H1 (cell line): ENCODE measurements at regions not wholly inside any gene's neighbourhood (a gene's known extent, or its start where the extent isn't known, plus 50 kb on each side); places are given as distances from the start of the nearest gene placed in this dataset.

Experiments used
- CTCF ChIA-PET: fragments of 300-600 bp; sonication (Branson Sonifier 250); formaldehyde crosslinking; loops from one replicate; lab custom pipeline; 2021; ENCODE audit not compliant: partially characterized antibody; lab: Charles Lee
- POLR2A ChIA-PET: fragments of 300-600 bp; sonication (Branson Sonifier 250); formaldehyde crosslinking; loops from one replicate; lab custom pipeline; 2021; ENCODE audit warnings: inconsistent platforms; ENCODE audit not compliant: partially characterized antibody; lab: Charles Lee
- DNase-seq, 2 experiments: peaks; one replicate each; pipeline versions ENCODE4 v3.0.0 to v3.0.0-alpha.2; 2010 to 2022; ENCODE audit warnings: low spot score in 2 of 2, low read depth in 1 of 2, mixed read lengths in 1 of 2
- FAIRE-seq: peaks from 2 replicates; lab custom pipeline; 2011; peaks lifted over from hg19 to GRCh38; lab: Jason Lieb, UNC
- H2AFZ ChIP-seq: 2 replicates; pipeline ENCODE4 v1.8.1; 2012; ENCODE audit warnings: low read length, inconsistent platforms
- H2AK5ac ChIP-seq: 2 replicates; pipeline ENCODE4 v1.6.1; 2013; ENCODE audit warnings: low read depth, low read length
- H2BK120ac ChIP-seq: replicated peaks from 2 replicates; pipeline ENCODE3; 2013; ENCODE audit warnings: low read depth, low read length, inconsistent platforms
- H2BK12ac ChIP-seq: 2 replicates; pipeline ENCODE4 v1.6.1; 2013; ENCODE audit warnings: low read depth, low read length
- H2BK15ac ChIP-seq: 2 replicates; pipeline ENCODE4 v1.6.1; 2013; ENCODE audit warnings: low read length
- H2BK20ac ChIP-seq: 2 replicates; pipeline ENCODE4 v1.6.1; 2013; ENCODE audit warnings: low read length
- H2BK5ac ChIP-seq: 2 replicates; pipeline ENCODE4 v1.6.1; 2013; ENCODE audit warnings: low read depth, low read length
- H3K14ac ChIP-seq: 2 replicates; pipeline ENCODE4 v1.6.1; 2013; ENCODE audit warnings: inconsistent platforms; ENCODE audit not compliant: insufficient read length
- H3K18ac ChIP-seq: 2 replicates; pipeline ENCODE4 v1.6.1; 2013; ENCODE audit warnings: low read length; ENCODE audit errors: extremely low read depth
- H3K23ac ChIP-seq: 2 replicates; pipeline ENCODE4 v1.6.1; 2013; ENCODE audit warnings: inconsistent platforms; ENCODE audit not compliant: insufficient read length
- H3K23me2 ChIP-seq: 2 replicates; pipeline ENCODE4 v1.6.1; 2013; ENCODE audit warnings: low read depth, low read length
- H3K27ac ChIP-seq: 2 replicates; pipeline ENCODE4 v1.6.1; 2011; ENCODE audit warnings: low read depth, low read length, inconsistent platforms
- H3K27me3 ChIP-seq, 4 experiments: replicated peaks in 1 of 4; 1 replicate in 1 of 4; 2 replicates in 3 of 4; pipeline versions ENCODE4 v1.6.1 to v1.8.1; 2011 to 2013; ENCODE audit warnings: low read length in 3 of 4, mild to moderate bottlenecking in 3 of 4, inconsistent platforms in 2 of 4, mixed read lengths in 2 of 4, moderate library complexity in 1 of 4; ENCODE audit not compliant: control insufficient read depth in 3 of 4, insufficient read depth in 3 of 4; ENCODE audit errors: extremely low read depth in 1 of 4
- H3K36me3 ChIP-seq, 4 experiments: 2 replicates each; pipeline versions ENCODE4 v1.6.1 to v1.8.1; 2011 to 2013; ENCODE audit warnings: mild to moderate bottlenecking in 4 of 4, low read length in 3 of 4, moderate library complexity in 2 of 4, control low read depth in 1 of 4, inconsistent platforms in 1 of 4; ENCODE audit not compliant: insufficient read depth in 4 of 4, control insufficient read depth in 2 of 4
- H3K4ac ChIP-seq: replicated peaks from 2 replicates; pipeline ENCODE3; 2013; ENCODE audit warnings: low read length, low read depth, mixed read lengths, inconsistent platforms; ENCODE audit not compliant: insufficient read length
- H3K4me1 ChIP-seq, 4 experiments: replicated peaks in 1 of 4; 1 replicate in 1 of 4; 2 replicates in 3 of 4; pipeline versions ENCODE4 v1.6.1 to v1.8.1; 2011 to 2013; ENCODE audit warnings: low read length in 3 of 4, inconsistent platforms in 2 of 4, mixed read lengths in 1 of 4; ENCODE audit not compliant: insufficient read depth in 4 of 4, control insufficient read depth in 3 of 4
- H3K4me2 ChIP-seq, 2 experiments: 2 replicates each; pipeline versions ENCODE4 v1.6.1 to v1.8.1; 2011 to 2013; ENCODE audit warnings: low read depth in 2 of 2, low read length in 2 of 2, control low read depth in 1 of 2, inconsistent platforms in 1 of 2, mild to moderate bottlenecking in 1 of 2; ENCODE audit not compliant: insufficient read depth in 1 of 2
- H3K4me3 ChIP-seq, 4 experiments: fragments of 200-600, 300-600 bp in 1 of 4; sonication (generic), shearing (Covaris generic), sonication (Bioruptor Twin) in 1 of 4; 2 replicates each; pipeline versions ENCODE4 v1.5.1 to v1.8.1; 2011 to 2016; ENCODE audit warnings: low read length in 4 of 4, low read depth in 3 of 4, control low read depth in 2 of 4, inconsistent platforms in 2 of 4, mild to moderate bottlenecking in 2 of 4, mixed read lengths in 1 of 4, moderate library complexity in 1 of 4; ENCODE audit not compliant: insufficient read depth in 2 of 4; ENCODE audit errors: extremely low read depth in 1 of 4
- H3K56ac ChIP-seq: replicated peaks from 2 replicates; pipeline ENCODE3; 2013; ENCODE audit warnings: low read depth, mild to moderate bottlenecking, mixed read lengths, low read length, inconsistent platforms; ENCODE audit not compliant: insufficient read length
- H3K79me1 ChIP-seq: 2 replicates; pipeline ENCODE4 v1.6.1; 2013; ENCODE audit warnings: low read depth, low read length, control low read depth
- H3K79me2 ChIP-seq, 2 experiments: 2 replicates each; pipeline versions ENCODE4 v1.6.1 to v1.8.1; 2012 to 2013; ENCODE audit warnings: low read length in 2 of 2, mild to moderate bottlenecking in 2 of 2, inconsistent platforms in 1 of 2; ENCODE audit not compliant: insufficient read depth in 2 of 2, control insufficient read depth in 1 of 2
- H3K9ac ChIP-seq, 4 experiments: replicated peaks in 1 of 4; 1 replicate in 1 of 4; 2 replicates in 3 of 4; pipeline versions ENCODE4 v1.6.1 to v1.8.1; 2011 to 2013; ENCODE audit warnings: low read depth in 3 of 4, low read length in 3 of 4, control low read depth in 2 of 4, mild to moderate bottlenecking in 2 of 4, moderate library complexity in 2 of 4, inconsistent platforms in 1 of 4; ENCODE audit errors: extremely low read depth in 1 of 4
- H3K9me3 ChIP-seq, 2 experiments: 2 replicates each; pipeline versions ENCODE4 v1.6.1 to v1.8.1; 2012 to 2013; ENCODE audit warnings: mild to moderate bottlenecking in 2 of 2, moderate library complexity in 2 of 2, control low read depth in 1 of 2, inconsistent platforms in 1 of 2, low read depth in 1 of 2, low read length in 1 of 2, mixed read lengths in 1 of 2; ENCODE audit not compliant: insufficient read depth in 2 of 2
- H4K20me1 ChIP-seq, 2 experiments: replicated peaks in 1 of 2; 2 replicates each; pipeline versions ENCODE3 to v1.8.1; 2011 to 2013; ENCODE audit warnings: inconsistent platforms in 2 of 2, low read length in 2 of 2, mild to moderate bottlenecking in 1 of 2; ENCODE audit not compliant: insufficient read depth in 2 of 2, control insufficient read depth in 1 of 2
- H4K5ac ChIP-seq: 2 replicates; pipeline ENCODE4 v1.6.1; 2013; ENCODE audit warnings: low read length, low read depth, mixed read lengths, inconsistent platforms; ENCODE audit not compliant: insufficient read length
- H4K8ac ChIP-seq: 2 replicates; pipeline ENCODE4 v1.8.0; 2013; ENCODE audit warnings: mild to moderate bottlenecking, moderate library complexity, low read length, inconsistent platforms; ENCODE audit not compliant: insufficient read depth; ENCODE audit errors: extremely low read depth
- H4K91ac ChIP-seq: replicated peaks from 2 replicates; pipeline ENCODE3; 2013; ENCODE audit warnings: low read length, mixed read lengths, inconsistent platforms; ENCODE audit not compliant: insufficient read length
- CEBPB ChIP-seq: IDR thresholded peaks from 2 replicates; pipeline ENCODE4 v1.6.1; 2012; ENCODE audit warnings: low read depth, low read length
- EP300 ChIP-seq, 2 experiments: IDR thresholded peaks; 1 replicate in 1 of 2; 2 replicates in 1 of 2; pipeline ENCODE4 v1.6.1; 2011 to 2012; ENCODE audit warnings: low read depth in 2 of 2, low read length in 2 of 2, mild to moderate bottlenecking in 2 of 2, borderline replicate concordance in 1 of 2, inconsistent platforms in 1 of 2, moderate library complexity in 1 of 2
- HDAC2 ChIP-seq, 2 experiments: fragments of 300-600 bp in 1 of 2; sonication (generic) in 1 of 2; IDR thresholded peaks; 2 replicates each; pipeline ENCODE4 v1.6.1; 2011 to 2012; ENCODE audit warnings: low read depth in 2 of 2, low read length in 2 of 2, mild to moderate bottlenecking in 2 of 2, moderate library complexity in 2 of 2, borderline replicate concordance in 1 of 2, inconsistent platforms in 1 of 2
- KDM5A ChIP-seq: fragments of 200-600 bp; IDR thresholded peaks from 2 replicates; pipeline ENCODE4 v1.7.1; 2012; ENCODE audit warnings: mild to moderate bottlenecking, low read length, inconsistent platforms, mixed read lengths
- NANOG ChIP-seq: IDR thresholded peaks from 2 replicates; pipeline ENCODE4 v1.6.1; 2011; ENCODE audit warnings: low read length, low read depth, mild to moderate bottlenecking, inconsistent platforms; ENCODE audit not compliant: insufficient read depth, poor library complexity, severe bottlenecking
- PHF8 ChIP-seq: fragments of 200-600 bp; sonication (generic); conservative IDR thresholded peaks from 2 replicates; pipeline ENCODE4 v1.7.1; 2012; ENCODE audit warnings: low read depth, mild to moderate bottlenecking, inconsistent platforms, low read length, moderate library complexity
- RFX5 ChIP-seq: IDR thresholded peaks from 2 replicates; pipeline ENCODE4 v1.6.1; 2011; ENCODE audit warnings: low read depth, low read length, improper control_type of control experiment, borderline replicate concordance
- SIN3A ChIP-seq, 2 experiments: IDR thresholded peaks in 1 of 2; conservative IDR thresholded peaks in 1 of 2; 2 replicates each; pipeline ENCODE4 v1.6.1; 2011 to 2012; ENCODE audit warnings: low read length in 2 of 2, improper control_type of control experiment in 1 of 2, low read depth in 1 of 2, mild to moderate bottlenecking in 1 of 2
- SIRT6 ChIP-seq: IDR thresholded peaks from one replicate; pipeline ENCODE4 v1.7.1; 2012; ENCODE audit warnings: low read length, inconsistent platforms
- SIX5 ChIP-seq: IDR thresholded peaks from 2 replicates; pipeline ENCODE4 v1.6.1; 2011; ENCODE audit warnings: mild to moderate bottlenecking, low read depth, low read length
- SUZ12 ChIP-seq: fragments of 200-600 bp; sonication (generic); IDR thresholded peaks from 2 replicates; pipeline ENCODE4 v1.6.1; 2012; ENCODE audit warnings: mild to moderate bottlenecking, inconsistent platforms, low read length, moderate library complexity, mixed read lengths
- TAF7 ChIP-seq: optimal IDR thresholded peaks from 2 replicates; pipeline ENCODE3; 2011; ENCODE audit warnings: low read depth, mild to moderate bottlenecking, inconsistent platforms, low read length, moderate library complexity, borderline replicate concordance
- ZNF274 ChIP-seq: IDR thresholded peaks from 2 replicates; pipeline ENCODE4 v1.7.0; 2012; ENCODE audit warnings: low read length, borderline replicate concordance; ENCODE audit errors: extremely low read depth
- WGBS, 2 experiments: shearing (Covaris generic) in 1 of 2; methylation state at CpG; one replicate each; pipeline versions ENCODE4 v1.1.6 to v1.1.7; 2013 to 2015; ENCODE audit warnings: low lambda C conversion rate in 2 of 2, mixed read lengths in 2 of 2, inconsistent platforms in 1 of 2, low coverage in 1 of 2, missing lambda C conversion rate in 1 of 2; ENCODE audit not compliant: insufficient replicate concordance in 2 of 2, insufficient coverage in 1 of 2, insufficient read length in 1 of 2; ENCODE audit errors: extremely low coverage in 1 of 2, missing lambda C conversion rate in 1 of 2; 5-methylcytosine and 5-hydroxymethylcytosine counted together
- TF ChIP-seq, protein P1 (sequence below): IDR thresholded peaks from 2 replicates; pipeline ENCODE4 v1.6.1; 2011; ENCODE audit warnings: low read depth, mild to moderate bottlenecking, low read length; ENCODE audit not compliant: insufficient read depth

- Histone ChIP-seq H4K8ac (no peak overlapping the region), H2AFZ (no peak overlapping the region), H3K79me2 (no peaks in the 10 kb centered on the region), H4K91ac (no peak overlapping the region), H3K27me3 (no peaks in the 10 kb centered on the region), H3K9ac (no peak overlapping the region), H3K23me2 (no peaks in the 10 kb centered on the region), H2BK15ac (no peak overlapping the region), H2BK5ac (no peak overlapping the region), H3K18ac (no peak overlapping the region), H3K4me3 (no peak overlapping the region), H3K79me1 (no peaks in the 10 kb centered on the region), H3K23ac (no peak overlapping the region), H3K9me3 (no peaks in the 10 kb centered on the region), H4K20me1 (no peaks in the 10 kb centered on the region), H3K14ac (no peak overlapping the region), H2BK20ac (no peak overlapping the region), H3K36me3 (no peaks in the 10 kb centered on the region), H3K56ac (no peak overlapping the region), H3K4ac (no peak overlapping the region), H3K4me1 (no peaks in the 10 kb centered on the region), H3K4me2 (no peak overlapping the region), H2BK12ac (no peak overlapping the region), H2AK5ac (no peak overlapping the region), H4K5ac (no peak overlapping the region), H3K27ac (no peak overlapping the region), H2BK120ac (no peak overlapping the region)
- FAIRE-seq (no peak), DNase-seq (no peak)
- POLR2A ChIA-PET, result no interaction called here
- CTCF ChIA-PET, result interaction anchor here (0.8 kb wide), 1 partner anchor 237 kb away, joined by 3 read pairs; no protein-coding TSS in a partner anchor
- WGBS, 2 experiments, result 100% methylated on average over 1 of the region's 1 CpG; no CpG with 5 or more reads in 1 of the 2 experiments
- TF ChIP-seq SIRT6, result no peak
- no peak for TF ChIP-seq TAF7
- no peak for TF ChIP-seq HDAC2 (IDR thresholded peaks at IDR 0.05; ENCODE audit: borderline replicate concordance in 1 of 2, low read depth in 2 of 2, low read length in 2 of 2)
- no peak for TF ChIP-seq SUZ12
- TF ChIP-seq PHF8, result no peak
- TF ChIP-seq RFX5, result no peak
- TF ChIP-seq SIN3A (conservative IDR thresholded peaks at IDR 0.05 in 1 of 2, IDR thresholded peaks at IDR 0.05 in 1 of 2; ENCODE audit: low read depth in 1 of 2, low read length in 2 of 2), result no peak
- TF ChIP-seq NANOG, result no peak
- TF ChIP-seq CEBPB, result no peak
- TF ChIP-seq EP300 (IDR thresholded peaks at IDR 0.05; ENCODE audit: borderline replicate concordance in 1 of 2, low read depth in 2 of 2, low read length in 2 of 2), result no peak
- TF ChIP-seq ZNF274, result no peak
- TF ChIP-seq KDM5A, result no peak
- TF ChIP-seq, protein P1, sequence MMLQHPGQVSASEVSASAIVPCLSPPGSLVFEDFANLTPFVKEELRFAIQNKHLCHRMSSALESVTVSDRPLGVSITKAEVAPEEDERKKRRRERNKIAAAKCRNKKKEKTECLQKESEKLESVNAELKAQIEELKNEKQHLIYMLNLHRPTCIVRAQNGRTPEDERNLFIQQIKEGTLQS, result no peak
- no peak for TF ChIP-seq SIX5
These were observed 78.5 kb upstream of the APBB1IP start for GRCh38 chr10:26359670-26360069.
